ENCODE measurements at regions not wholly inside any gene's neighbourhood (a gene's known extent, or its start where the extent isn't known, plus 50 kb on each side); places are given as distances from the start of the nearest gene placed in this dataset.
A peak's percentile ranks its signal among the peaks of the same experiment; 100 is the strongest.
"Not testable (repeated sequence)": the region's sequence is repeated elsewhere in the genome, so short reads cannot be mapped to it uniquely, and the experiment has no call there.

- DNase-seq (ENCODE audit: extremely low read depth in 1 of 11, low read depth in 9 of 11, low spot score in 4 of 11) = no peak
Observed at GRCh38 chrX:38929966-38930421, 128.7 kb downstream of the MID1IP1 start.

- no peak for DNase-seq (ENCODE audit: extremely low read depth in 1 of 11, low read depth in 9 of 11, low spot score in 4 of 11)
Observed at GRCh38 chrX:38930474-38930873, 129.2 kb downstream of the MID1IP1 start.

DNA sequence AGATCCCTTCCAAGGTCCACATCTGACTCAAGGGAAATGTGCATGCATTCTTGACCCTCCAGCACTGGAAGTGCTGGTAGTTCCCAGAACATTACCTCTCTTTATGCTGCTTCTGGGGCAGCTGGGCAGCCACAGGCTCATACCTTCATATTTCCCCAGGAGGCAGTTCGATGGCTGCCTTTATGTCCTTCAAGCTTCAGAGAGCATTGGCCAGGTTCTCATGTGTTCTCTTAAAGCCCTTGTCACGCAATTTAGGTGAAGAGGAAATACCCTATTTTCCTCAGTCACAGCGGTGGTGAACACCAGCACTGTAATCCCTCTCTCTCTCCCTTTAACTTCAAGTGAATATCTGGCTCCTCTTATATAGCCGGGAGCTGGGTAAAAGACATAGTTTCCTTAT, 134.3 kb downstream of the MID1IP1 start:
- no peak for DNase-seq (ENCODE audit: extremely low read depth in 1 of 11, low read depth in 9 of 11, low spot score in 4 of 11)

GRCh38 chrX:38937400-38937799, 136.1 kb downstream of the MID1IP1 start:
- DNase-seq (ENCODE audit: extremely low read depth in 1 of 11, low read depth in 9 of 11, low spot score in 4 of 11) = no peak

DNA sequence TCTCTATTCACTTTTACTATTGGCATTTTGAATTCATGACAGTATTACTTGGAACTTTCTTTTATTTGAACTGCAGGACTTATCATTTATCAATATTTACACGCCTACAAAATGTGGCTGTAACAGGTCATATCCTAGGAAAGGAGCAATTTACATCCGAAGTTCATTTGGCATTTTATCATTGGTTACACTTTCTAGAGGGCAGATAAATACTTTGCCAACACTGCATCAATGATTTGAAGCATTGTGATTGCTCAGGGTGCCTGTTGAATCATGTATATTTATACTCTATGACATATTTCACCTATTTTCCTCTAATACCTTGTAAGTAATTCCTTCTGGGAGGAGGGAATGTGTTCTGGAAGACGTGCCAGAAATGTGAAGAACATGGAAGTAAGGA, 136.7 kb downstream of the MID1IP1 start:
- DNase-seq (ENCODE audit: extremely low read depth in 1 of 11, low read depth in 9 of 11, low spot score in 4 of 11) = no peak

GRCh38 chrX:38939067-38939466, 137.8 kb downstream of the MID1IP1 start:
- DNase-seq (ENCODE audit: extremely low read depth in 1 of 11, low read depth in 9 of 11, low spot score in 4 of 11) = no peak

DNA sequence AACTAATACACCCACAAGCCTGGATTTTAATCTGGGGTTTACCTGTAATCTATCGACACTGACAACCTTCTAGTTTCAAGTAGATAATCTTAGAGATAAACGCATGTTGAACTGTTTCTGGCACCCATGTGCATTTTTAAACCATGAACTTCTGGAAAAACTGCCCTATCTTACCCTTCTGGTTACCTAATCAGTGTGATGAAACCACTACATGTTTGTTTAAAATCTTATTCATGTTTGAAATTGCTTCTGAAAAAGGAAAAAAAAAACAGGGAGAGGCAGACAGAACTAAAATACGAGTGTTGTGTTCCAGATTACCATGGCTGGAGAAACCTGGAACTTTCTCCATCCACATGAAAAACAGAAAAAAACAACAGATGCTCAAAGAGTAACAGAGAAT, 139.3 kb downstream of the MID1IP1 start:
- no peak for DNase-seq (ENCODE audit: extremely low read depth in 1 of 11, low read depth in 9 of 11, low spot score in 4 of 11)

DNA sequence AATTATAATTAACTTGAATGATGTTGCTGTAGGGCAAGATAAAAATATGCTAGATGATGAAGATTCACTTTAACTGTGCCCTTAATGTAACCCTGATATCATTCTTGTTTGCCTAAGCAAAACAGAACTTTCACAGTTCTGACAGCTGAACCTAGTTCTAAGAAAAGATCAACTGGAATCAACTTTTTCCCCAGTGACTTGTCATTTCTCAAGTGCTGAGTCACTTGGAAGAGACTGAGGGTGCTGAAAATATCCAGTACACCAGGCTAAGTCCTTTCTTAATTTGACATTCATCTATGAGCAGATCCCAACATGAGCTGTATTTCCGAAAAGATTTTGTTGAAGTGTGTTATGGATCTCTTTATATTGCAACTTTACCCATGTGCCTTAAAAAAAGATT, 140.4 kb downstream of the MID1IP1 start:
- no peak for DNase-seq (ENCODE audit: extremely low read depth in 1 of 11, low read depth in 9 of 11, low spot score in 4 of 11)

DNA sequence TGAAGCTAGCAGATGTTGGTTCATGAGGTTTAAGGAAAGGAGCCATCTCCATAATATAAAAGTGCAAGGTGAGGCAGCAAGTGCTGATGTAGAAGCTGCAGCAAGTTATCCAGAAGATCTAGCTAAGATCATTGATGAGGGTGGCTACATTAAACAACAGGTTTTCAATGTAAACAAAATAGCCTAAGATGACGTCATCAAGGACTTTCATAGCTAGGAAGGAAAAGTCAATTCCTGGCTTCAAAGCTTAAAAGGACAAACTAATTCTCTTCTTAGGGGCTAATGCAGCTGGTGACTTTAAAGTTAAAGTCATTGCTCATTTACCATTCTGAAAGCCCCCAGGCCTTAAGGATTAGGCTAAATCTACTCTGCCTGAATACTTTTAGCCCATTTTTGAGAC, 141.9 kb downstream of the MID1IP1 start:
- DNase-seq (ENCODE audit: extremely low read depth in 1 of 11, low read depth in 9 of 11, low spot score in 4 of 11) = no peak

GRCh38 chrX:38948046-38948445, 146.8 kb downstream of the MID1IP1 start:
- no peak for DNase-seq (ENCODE audit: extremely low read depth in 1 of 11, low read depth in 9 of 11, low spot score in 4 of 11)

- DNase-seq (ENCODE audit: extremely low read depth in 1 of 11, low read depth in 9 of 11, low spot score in 4 of 11) = no peak
Observed at GRCh38 chrX:38954520-38954919, 153.3 kb downstream of the MID1IP1 start.

DNA sequence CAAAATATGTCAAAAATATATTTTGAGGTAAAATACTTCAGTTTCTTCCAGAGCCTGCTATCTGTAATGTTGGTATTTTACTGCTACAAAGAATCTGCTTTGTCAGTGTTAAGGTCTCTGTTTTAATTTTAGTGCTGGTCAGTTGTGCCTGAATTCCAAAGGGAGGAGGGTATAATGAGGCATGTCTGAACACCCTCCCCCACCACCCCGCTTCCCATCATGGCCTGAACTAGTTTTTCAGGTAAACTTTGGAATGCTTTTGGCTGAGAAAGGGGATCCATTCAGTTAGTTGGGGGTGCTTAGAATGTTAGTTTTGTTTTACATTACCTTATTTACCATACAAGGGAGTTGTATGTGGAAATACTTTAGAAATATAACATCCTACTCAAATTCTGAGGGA, 158.5 kb downstream of the MID1IP1 start:
- DNase-seq (ENCODE audit: extremely low read depth in 1 of 11, low read depth in 9 of 11, low spot score in 4 of 11) = no peak

- peak in 4 of 11 donors; percentile 11 to 47 (median 26) for DNase-seq (ENCODE audit: extremely low read depth in 1 of 11, low read depth in 9 of 11, low spot score in 4 of 11)
Observed at GRCh38 chrX:38960137-38960536, 158.9 kb downstream of the MID1IP1 start.

- no peak for DNase-seq (ENCODE audit: extremely low read depth in 1 of 11, low read depth in 9 of 11, low spot score in 4 of 11)
Observed at GRCh38 chrX:38961936-38962335, 160.7 kb downstream of the MID1IP1 start.

DNA sequence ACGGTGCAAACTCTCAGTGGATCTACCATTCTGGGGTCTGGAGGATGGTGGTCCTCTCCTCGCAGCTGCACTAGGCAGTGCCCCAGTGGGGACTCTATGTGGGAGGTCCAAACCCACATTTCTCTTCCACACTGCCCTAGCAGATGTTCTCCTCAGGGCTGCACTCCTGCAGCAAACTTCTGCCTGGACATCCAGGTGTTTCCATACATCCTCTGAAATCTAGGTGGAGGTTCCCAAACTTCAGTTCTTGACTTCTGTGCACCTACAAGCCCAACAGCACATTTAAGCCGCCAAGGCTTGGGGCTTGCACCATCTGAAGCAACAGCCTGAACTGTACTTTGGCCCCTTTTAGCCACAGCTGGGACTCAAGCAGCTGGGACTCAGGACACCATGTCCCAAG, 162.0 kb downstream of the MID1IP1 start:
- not testable (repeated sequence) for DNase-seq (ENCODE audit: extremely low read depth in 1 of 11, low read depth in 9 of 11, low spot score in 4 of 11)

DNA sequence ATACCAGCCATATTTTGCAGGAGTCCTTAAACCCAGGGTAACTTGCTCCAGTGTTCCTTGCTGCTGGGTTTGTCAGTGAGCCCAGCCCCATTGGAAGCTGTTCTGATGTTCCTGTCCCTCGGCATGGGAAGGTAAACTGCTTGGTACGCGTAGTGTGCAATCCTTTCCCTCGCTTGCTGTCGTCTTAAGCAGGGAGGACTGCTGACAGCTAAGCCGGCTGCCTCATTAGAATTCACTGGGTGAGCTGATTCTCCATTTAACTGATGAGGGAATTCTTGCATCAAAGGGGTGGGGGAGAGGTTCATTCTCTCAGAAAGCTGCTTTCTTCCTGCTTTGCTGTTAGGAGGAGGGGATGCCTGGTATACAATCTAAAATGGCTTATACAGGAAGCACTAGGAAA, 164.6 kb downstream of the MID1IP1 start:
- DNase-seq (ENCODE audit: extremely low read depth in 1 of 11, low read depth in 9 of 11, low spot score in 4 of 11) = no peak

DNA sequence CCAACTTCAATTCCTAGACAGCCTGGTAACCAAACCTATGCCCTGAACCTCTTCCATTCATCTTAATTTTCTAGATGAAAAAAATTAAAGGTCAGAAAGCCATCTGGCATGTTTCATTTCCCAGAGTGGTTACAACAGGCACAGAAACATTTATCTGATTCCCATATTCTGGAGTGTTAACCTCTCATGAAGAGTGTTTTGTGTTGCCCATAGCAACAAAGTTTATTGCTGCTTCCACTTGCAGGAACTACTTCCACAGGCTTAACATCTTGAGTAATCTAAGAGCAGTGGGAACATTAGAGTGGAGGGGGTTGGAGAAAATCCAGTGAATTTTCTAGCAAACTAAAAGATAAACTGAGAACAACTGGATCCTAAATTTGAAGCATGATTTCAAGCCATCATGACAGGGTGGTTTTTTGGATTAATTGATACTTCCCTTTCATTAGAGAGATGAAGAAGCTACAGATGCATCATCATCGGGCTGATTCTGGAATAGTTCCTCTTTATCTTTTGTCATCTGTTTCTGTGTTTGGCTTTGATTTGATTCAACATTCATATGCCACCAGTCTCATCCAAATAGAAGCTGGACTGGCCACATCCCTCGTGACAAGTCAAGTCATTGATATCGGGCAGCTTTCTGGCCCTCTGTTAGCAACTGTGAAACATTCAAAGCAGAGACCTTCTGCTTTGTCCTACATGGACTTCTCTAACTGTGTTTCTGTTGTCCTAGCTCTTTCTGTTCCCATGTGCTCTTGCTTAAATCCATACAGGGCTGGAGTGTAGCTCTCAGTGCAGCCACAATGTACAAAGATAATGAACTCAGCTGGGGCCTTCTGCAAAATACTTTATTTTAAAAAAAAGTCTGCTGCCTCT, 167.3 kb downstream of the MID1IP1 start:
- no peak for DNase-seq (ENCODE audit: extremely low read depth in 1 of 11, low read depth in 9 of 11, low spot score in 4 of 11)

DNA sequence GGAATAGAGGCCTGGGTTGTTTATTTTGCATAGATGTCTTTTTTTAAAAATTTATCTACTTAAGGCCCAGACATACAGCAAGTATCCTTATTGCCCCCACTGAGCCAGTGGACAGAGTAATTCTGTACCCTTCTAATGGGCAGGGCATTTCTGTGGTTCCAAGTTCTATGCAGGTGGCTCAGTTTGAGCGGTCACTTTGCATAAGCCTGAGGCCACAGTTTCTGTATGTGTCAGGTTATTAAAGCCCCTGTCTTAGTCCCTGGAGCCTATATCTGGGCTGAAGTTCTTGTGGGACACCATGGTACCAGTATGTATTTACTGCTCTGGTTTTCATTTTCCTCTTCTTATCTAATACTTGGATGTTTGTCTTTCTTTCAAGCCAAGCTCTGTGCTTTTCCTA, 168.8 kb downstream of the MID1IP1 start:
- DNase-seq (ENCODE audit: extremely low read depth in 1 of 11, low read depth in 9 of 11, low spot score in 4 of 11) = no peak

- DNase-seq (ENCODE audit: extremely low read depth in 1 of 11, low read depth in 9 of 11, low spot score in 4 of 11) = no peak
Observed at GRCh38 chrX:38970845-38971244, 169.6 kb downstream of the MID1IP1 start.

DNA sequence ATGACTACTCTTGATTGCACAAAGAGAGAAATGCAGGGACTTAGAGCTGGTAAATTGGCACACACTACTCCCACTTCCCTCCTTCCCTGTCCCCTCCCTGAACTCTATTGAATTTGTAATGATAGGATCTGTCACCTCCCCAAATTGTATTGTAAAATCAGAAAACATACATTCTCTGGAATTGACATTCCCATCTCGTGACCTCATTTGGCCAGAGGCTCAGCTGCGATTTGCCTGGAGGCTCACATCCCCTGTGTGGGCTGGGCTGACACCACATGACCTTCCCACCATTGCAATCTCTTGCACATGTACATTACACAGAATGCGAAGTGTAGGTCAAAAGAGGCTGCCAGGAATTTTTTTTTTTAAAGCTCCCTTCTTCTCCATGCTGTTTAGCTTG, 172.1 kb downstream of the MID1IP1 start:
- DNase-seq (ENCODE audit: extremely low read depth in 1 of 11, low read depth in 9 of 11, low spot score in 4 of 11) = no peak

GRCh38 chrX:38974542-38974941, 173.3 kb downstream of the MID1IP1 start:
- DNase-seq (ENCODE audit: extremely low read depth in 1 of 11, low read depth in 9 of 11, low spot score in 4 of 11) = no peak

Data from renal cortex interstitium (tissue), 11 donors.